ENCODE measurements at regions not wholly inside any gene's neighbourhood (a gene's known extent, or its start where the extent isn't known, plus 50 kb on each side); places are given as distances from the start of the nearest gene placed in this dataset.
"Not testable (repeated sequence)": the region's sequence is repeated elsewhere in the genome, so short reads cannot be mapped to it uniquely, and the experiment has no call there.

GRCh38 chr7:86391813-86392212 is 251.9 kb upstream of the GRM3 start:
- TF ChIP-seq CTCF (IDR thresholded peaks at IDR 0.05; ENCODE audit: unreplicated experiment), result no peak
- H3K27me3 Mint-ChIP-seq, result no peaks in the 10 kb centered on the region
- H3K4me1 Mint-ChIP-seq (ENCODE audit: low read depth), result peaks cover 6% of the 10 kb centered on the region
- DNase-seq (ENCODE audit: low spot score, unreplicated experiment), result no peak
- H3K27ac Mint-ChIP-seq, result no peak overlapping the region
- no peak overlapping the region for H3K4me3 Mint-ChIP-seq (ENCODE audit: low read depth)
- H3K36me3 Mint-ChIP-seq (ENCODE audit: insufficient read depth), result no peaks in the 10 kb centered on the region
- peaks cover 6% of the 10 kb centered on the region for H3K9me3 Mint-ChIP-seq (ENCODE audit: low read depth)

- not testable (repeated sequence) for H3K4me3 Mint-ChIP-seq (ENCODE audit: low read depth); H3K27ac Mint-ChIP-seq; H3K36me3 Mint-ChIP-seq (ENCODE audit: insufficient read depth); DNase-seq (ENCODE audit: low spot score, unreplicated experiment); H3K27me3 Mint-ChIP-seq; H3K4me1 Mint-ChIP-seq (ENCODE audit: low read depth)
- peaks cover 24% of the 10 kb centered on the region for H3K9me3 Mint-ChIP-seq (ENCODE audit: low read depth)
These were observed 268.1 kb upstream of the GRM3 start for GRCh38 chr7:86375602-86376001.

- Mint-ChIP-seq H3K27ac (no peak overlapping the region), H3K4me1 (ENCODE audit: low read depth) (no peaks in the 10 kb centered on the region), H3K9me3 (ENCODE audit: low read depth) (peaks cover 9% of the 10 kb centered on the region), H3K36me3 (ENCODE audit: insufficient read depth) (no peaks in the 10 kb centered on the region), H3K27me3 (no peaks in the 10 kb centered on the region), H3K4me3 (ENCODE audit: low read depth) (no peak overlapping the region)
- no peak for DNase-seq (ENCODE audit: low spot score, unreplicated experiment)
- TF ChIP-seq CTCF (IDR thresholded peaks at IDR 0.05; ENCODE audit: unreplicated experiment), result no peak
These were observed 271.4 kb upstream of the GRM3 start for GRCh38 chr7:86372262-86372661.

GRCh38 chr7:86366946-86367345 is 276.8 kb upstream of the GRM3 start:
- H3K9me3 Mint-ChIP-seq (ENCODE audit: low read depth), result no peaks in the 10 kb centered on the region
- no peak overlapping the region for H3K27ac Mint-ChIP-seq
- TF ChIP-seq CTCF (IDR thresholded peaks at IDR 0.05; ENCODE audit: unreplicated experiment), result no peak
- no peak for DNase-seq (ENCODE audit: low spot score, unreplicated experiment)
- no peaks in the 10 kb centered on the region for H3K36me3 Mint-ChIP-seq (ENCODE audit: insufficient read depth)
- no peak overlapping the region for H3K4me3 Mint-ChIP-seq (ENCODE audit: low read depth)
- H3K4me1 Mint-ChIP-seq (ENCODE audit: low read depth), result no peaks in the 10 kb centered on the region
- H3K27me3 Mint-ChIP-seq, result no peaks in the 10 kb centered on the region

- Mint-ChIP-seq H3K4me3 (ENCODE audit: low read depth) (peak overlapping the region; percentile 81), H3K27ac (peak overlapping the region; percentile 94)
- H3K4me1 Mint-ChIP-seq (ENCODE audit: low read depth); H3K36me3 Mint-ChIP-seq (ENCODE audit: insufficient read depth); H3K9me3 Mint-ChIP-seq (ENCODE audit: low read depth); DNase-seq (ENCODE audit: low spot score, unreplicated experiment); H3K27me3 Mint-ChIP-seq: not testable (repeated sequence)
These were observed 303.3 kb upstream of the GRM3 start for GRCh38 chr7:86340407-86340806.

GRCh38 chr7:86339051-86339450 is 304.7 kb upstream of the GRM3 start:
- Mint-ChIP-seq H3K27ac (no peak overlapping the region), H3K4me1 (ENCODE audit: low read depth) (no peaks in the 10 kb centered on the region), H3K36me3 (ENCODE audit: insufficient read depth) (no peaks in the 10 kb centered on the region), H3K27me3 (no peaks in the 10 kb centered on the region), H3K4me3 (ENCODE audit: low read depth) (no peak overlapping the region), H3K9me3 (ENCODE audit: low read depth) (peaks cover 3% of the 10 kb centered on the region)
- DNase-seq (ENCODE audit: low spot score, unreplicated experiment), result no peak
- TF ChIP-seq CTCF (IDR thresholded peaks at IDR 0.05; ENCODE audit: unreplicated experiment), result no peak
